ENCODE measurements at regions not wholly inside any gene's neighbourhood (a gene's known extent, or its start where the extent isn't known, plus 50 kb on each side); places are given as distances from the start of the nearest gene placed in this dataset.

DNA sequence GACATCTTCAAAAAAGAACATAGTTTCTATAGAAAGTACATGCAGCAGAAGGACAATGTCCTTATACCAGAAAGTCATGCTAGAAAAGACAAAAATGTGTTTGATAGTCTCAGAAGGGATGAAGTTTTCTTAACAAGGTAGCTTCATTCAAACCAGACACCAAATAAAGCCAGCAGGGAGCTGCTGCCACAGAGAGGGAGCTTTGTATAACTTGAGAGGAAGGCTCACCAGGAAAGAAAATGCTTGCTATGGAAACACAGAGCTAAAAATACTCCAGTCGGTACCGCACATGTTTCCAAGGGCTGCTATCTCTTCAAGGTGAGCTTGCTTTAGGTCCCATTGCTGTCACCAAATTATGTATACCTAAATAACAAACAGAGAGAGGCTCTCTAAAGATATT is 1074.8 kb upstream of the ALCAM start:
- TF ChIP-seq, protein P1, sequence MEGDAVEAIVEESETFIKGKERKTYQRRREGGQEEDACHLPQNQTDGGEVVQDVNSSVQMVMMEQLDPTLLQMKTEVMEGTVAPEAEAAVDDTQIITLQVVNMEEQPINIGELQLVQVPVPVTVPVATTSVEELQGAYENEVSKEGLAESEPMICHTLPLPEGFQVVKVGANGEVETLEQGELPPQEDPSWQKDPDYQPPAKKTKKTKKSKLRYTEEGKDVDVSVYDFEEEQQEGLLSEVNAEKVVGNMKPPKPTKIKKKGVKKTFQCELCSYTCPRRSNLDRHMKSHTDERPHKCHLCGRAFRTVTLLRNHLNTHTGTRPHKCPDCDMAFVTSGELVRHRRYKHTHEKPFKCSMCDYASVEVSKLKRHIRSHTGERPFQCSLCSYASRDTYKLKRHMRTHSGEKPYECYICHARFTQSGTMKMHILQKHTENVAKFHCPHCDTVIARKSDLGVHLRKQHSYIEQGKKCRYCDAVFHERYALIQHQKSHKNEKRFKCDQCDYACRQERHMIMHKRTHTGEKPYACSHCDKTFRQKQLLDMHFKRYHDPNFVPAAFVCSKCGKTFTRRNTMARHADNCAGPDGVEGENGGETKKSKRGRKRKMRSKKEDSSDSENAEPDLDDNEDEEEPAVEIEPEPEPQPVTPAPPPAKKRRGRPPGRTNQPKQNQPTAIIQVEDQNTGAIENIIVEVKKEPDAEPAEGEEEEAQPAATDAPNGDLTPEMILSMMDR (IDR thresholded peaks at IDR 0.05; ENCODE audit: control extremely low read depth, extremely low read depth, low read depth, missing control alignments): no peak
- CTCF ChIA-PET: interaction anchor here (1.4 kb wide), 1 partner anchor 18 kb away, joined by 3 read pairs; no protein-coding TSS in a partner anchor
- no peak for DNase-seq (ENCODE audit: extremely low spot score)
- POLR2A ChIA-PET: no interaction called here

DNA sequence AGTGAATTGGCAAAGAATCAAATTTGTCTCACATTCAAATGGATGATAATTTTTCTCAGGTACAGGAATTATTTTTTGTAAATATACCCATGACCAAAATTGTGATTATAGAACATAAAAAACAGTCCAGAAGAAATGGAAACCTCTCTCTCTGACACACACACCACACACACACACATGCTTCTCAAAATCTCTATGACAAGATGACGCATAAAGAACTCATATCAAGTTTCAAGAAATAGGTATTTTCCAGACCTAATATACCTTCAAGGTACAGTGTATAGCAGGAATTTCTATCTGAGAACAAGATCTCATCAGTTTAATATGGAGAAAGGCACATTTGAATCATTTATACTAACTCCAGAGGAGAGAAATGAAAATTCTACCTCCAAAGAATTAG is 1069.1 kb upstream of the ALCAM start:
- DNase-seq (ENCODE audit: extremely low spot score): no peak
- ChIA-PET CTCF (no interaction called here), POLR2A (no interaction called here)
- TF ChIP-seq, protein P1 (IDR thresholded peaks at IDR 0.05; ENCODE audit: control extremely low read depth, extremely low read depth, low read depth, missing control alignments): no peak

DNA sequence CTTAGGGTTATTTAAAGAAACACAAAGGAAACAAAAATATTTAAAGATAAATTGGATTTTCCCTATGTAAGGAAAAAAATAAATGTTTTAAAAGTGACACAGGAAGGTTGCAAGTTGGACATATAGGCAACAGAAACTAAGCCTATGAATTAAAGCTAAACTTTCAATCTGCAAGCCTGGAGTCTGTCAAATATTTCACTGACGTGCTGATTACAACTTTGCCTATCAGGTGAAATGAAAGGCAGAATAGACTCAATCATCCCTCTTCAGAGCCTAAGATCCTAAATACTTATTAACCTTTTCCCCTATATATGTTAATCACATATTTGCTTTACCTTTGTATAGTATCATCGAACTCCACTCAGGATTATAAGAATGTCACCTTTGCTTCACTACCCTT is 1068.0 kb upstream of the ALCAM start:
- CTCF ChIA-PET: interaction anchor here (1.3 kb wide), 1 partner anchor 57 kb away, joined by 3 read pairs; no protein-coding TSS in a partner anchor
- TF ChIP-seq, protein P1 (IDR thresholded peaks at IDR 0.05; ENCODE audit: control extremely low read depth, extremely low read depth, low read depth, missing control alignments): no peak
- no peak for DNase-seq (ENCODE audit: extremely low spot score)
- POLR2A ChIA-PET: no interaction called here

DNA sequence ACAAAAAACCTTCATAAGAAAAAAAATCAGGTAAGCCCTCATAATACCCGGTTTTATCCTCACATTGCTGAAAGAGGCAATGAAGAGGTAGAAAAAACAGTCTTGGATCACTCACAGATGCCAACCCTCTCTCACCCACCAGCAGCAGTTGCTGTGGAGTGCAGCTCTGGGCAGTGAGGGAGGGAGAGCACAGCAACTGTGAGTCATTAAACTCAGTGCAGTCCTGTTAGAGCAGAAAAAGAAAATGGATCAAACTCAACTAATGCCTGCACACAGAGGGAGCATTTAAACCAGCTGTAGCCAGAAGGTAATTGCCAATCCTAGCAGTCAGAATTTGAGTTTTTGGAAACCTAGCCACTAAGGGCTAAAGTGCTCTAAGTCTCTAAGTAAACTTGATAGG is 1050.6 kb upstream of the ALCAM start:
- POLR2A ChIA-PET: no interaction called here
- no peak for DNase-seq (ENCODE audit: extremely low spot score)
- TF ChIP-seq, protein P1 (IDR thresholded peaks at IDR 0.05; ENCODE audit: control extremely low read depth, extremely low read depth, low read depth, missing control alignments): no peak
- CTCF ChIA-PET: interaction anchor here (1.3 kb wide), 1 partner anchor 8 kb away, joined by 3 read pairs; no protein-coding TSS in a partner anchor

DNA sequence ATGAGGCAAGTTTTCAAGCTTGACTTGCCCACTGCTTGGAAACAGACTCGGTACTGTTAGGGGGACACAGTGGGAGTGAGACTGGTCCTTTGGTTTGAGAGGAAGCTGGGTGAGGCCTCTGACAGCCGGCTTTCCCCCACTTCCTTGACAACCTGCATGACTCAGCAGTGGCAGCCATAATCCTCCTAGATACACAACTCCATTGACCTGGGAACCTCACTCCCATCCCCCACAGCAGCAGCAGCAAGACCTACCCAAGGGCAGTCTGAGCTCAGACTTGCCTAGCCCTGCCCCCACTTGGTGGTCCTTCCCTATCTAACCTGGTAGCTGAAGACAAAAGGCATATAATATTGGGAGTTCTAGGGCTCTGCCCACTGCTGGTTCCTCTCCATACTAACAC is 1043.5 kb upstream of the ALCAM start:
- TF ChIP-seq, protein P1 (IDR thresholded peaks at IDR 0.05; ENCODE audit: control extremely low read depth, extremely low read depth, low read depth, missing control alignments): no peak
- ChIA-PET CTCF (interaction anchor here (2.2 kb wide), 1 partner anchor 23 kb away, joined by 6 read pairs; no protein-coding TSS in a partner anchor), POLR2A (no interaction called here)
- DNase-seq (ENCODE audit: extremely low spot score): no peak

DNA sequence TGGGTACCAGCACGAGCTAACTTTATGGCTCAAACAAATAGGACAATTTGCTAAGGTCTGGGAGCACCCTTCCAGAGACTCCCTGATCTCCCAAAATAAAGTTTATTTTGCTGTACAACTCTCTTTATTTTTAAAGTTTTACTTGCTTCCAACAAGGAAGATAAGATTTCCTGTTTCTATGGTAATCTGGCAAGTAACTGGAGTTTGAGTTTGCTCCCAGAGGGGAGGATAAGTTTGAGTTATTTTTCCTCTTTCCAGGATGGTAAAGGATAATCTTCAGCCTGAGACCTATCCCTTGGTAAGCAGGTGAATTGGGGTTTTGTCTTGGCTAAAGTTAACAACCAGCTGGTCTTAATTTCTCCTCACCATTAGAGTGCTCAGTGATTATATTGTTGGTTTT is 1019.4 kb upstream of the ALCAM start:
- TF ChIP-seq, protein P1 (IDR thresholded peaks at IDR 0.05; ENCODE audit: control extremely low read depth, extremely low read depth, low read depth, missing control alignments): no peak
- CTCF ChIA-PET: interaction anchor here (2.0 kb wide), 1 partner anchor 24 kb away, joined by 6 read pairs; no protein-coding TSS in a partner anchor
- POLR2A ChIA-PET: no interaction called here
- no peak for DNase-seq (ENCODE audit: extremely low spot score)

DNA sequence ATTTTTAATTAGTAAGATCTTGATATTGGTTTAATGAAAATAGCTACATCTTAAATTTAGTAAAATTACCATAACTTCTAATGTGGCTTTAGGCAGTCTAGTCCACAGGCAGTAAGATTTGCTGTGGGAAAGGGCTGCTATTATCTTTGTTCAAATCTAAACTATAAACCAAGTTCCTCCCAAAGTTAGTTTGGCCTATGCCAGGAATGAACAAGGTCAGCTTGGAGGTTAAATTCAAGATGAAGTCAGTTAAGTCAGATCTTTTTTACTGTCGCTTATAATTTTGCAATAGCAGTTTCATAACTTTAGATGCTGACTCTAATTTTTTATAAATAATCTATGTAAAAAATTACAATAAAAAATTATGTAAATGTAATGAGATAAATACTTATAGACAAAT is 1016.9 kb upstream of the ALCAM start:
- ChIA-PET POLR2A (no interaction called here), CTCF (no interaction called here)
- no peak for DNase-seq (ENCODE audit: extremely low spot score)
- TF ChIP-seq, protein P1 (IDR thresholded peaks at IDR 0.05; ENCODE audit: control extremely low read depth, extremely low read depth, low read depth, missing control alignments): no peak

All from GM10248 (cell line).